Pancreas (tissue), 10 donors: ENCODE measurements at regions not wholly inside any gene's neighbourhood (a gene's known extent, or its start where the extent isn't known, plus 50 kb on each side); places are given as distances from the start of the nearest gene placed in this dataset.

ENCODE experiments used
- ATAC-seq, 4 donors: fragments of 200-7000 bp; cut with Tn5 transposase; one replicate each; pipeline versions ENCODE4 v1.8.0 to v1.9.1; 2020; ENCODE audit warnings: mild to moderate bottlenecking in 4 of 4, moderate library complexity in 4 of 4
- DNase-seq, 6 donors: peaks; one replicate each; pipeline ENCODE4 v3.0.0-alpha.2; 2020
- FAIRE-seq: peaks from 2 replicates; lab custom pipeline; 2012; peaks lifted over from hg19 to GRCh38; lab: Jason Lieb, UNC
- H3K27ac ChIP-seq, 4 donors: fragments of 200-600 bp; sonication (generic); 1 replicate in 3 of 4; 2 replicates in 1 of 4; pipeline versions ENCODE4 v1.5.0 to v1.8.0; 2020
- H3K27me3 ChIP-seq, 4 donors: fragments of 200-600 bp; one replicate each; pipeline ENCODE4 v1.8.0; 2021
- H3K36me3 ChIP-seq, 3 donors: fragments of 200-600 bp; sonication (generic) in 1 of 3; one replicate each; pipeline versions ENCODE4 v1.5.0 to v1.8.0; 2020 to 2021
- H3K4me1 ChIP-seq, 3 donors: fragments of 200-600 bp; one replicate each; pipeline ENCODE4 v1.8.0; 2021
- H3K4me3 ChIP-seq, 4 donors: fragments of 200-600 bp; sonication (generic) in 2 of 4; one replicate each; pipeline versions ENCODE4 v1.5.0 to v1.8.0; 2020 to 2021
- H3K9me3 ChIP-seq, 4 donors: fragments of 200-600 bp; one replicate each; pipeline ENCODE4 v1.8.0; 2021
- CTCF ChIP-seq, 4 donors: fragments of 200-600 bp; sonication (generic) in 3 of 4; IDR thresholded peaks; one replicate each; pipeline versions ENCODE4 v1.5.0 to v1.8.0; 2021; ENCODE audit warnings: antibody characterized with exemption in 4 of 4
- WGBS, 2 donors: extraction: QIAGEN DNeasy Blood & Tissue Kit; methylation state at CpG; one replicate each; pipeline ENCODE4 v1.1.7; 2013; 5-methylcytosine and 5-hydroxymethylcytosine counted together
- intact Hi-C, 3 donors: fragments of 100-400 bp; cut with DNase I; formaldehyde crosslinking; loops; one replicate each; pipeline versions ENCODE4 v1.11.1 to v1.14.2; 2022
- donor health status: healthy with polysubstance abuse.
- donor health status: DM: no; HTN: no; CAD: no; lungs with moderate emphysema.
- donor health status: DM: no; HTN: no; CAD: no.
- donor health status: control.
- donor health status: control.
- donor health status: Bipolar disorder and iron deficiency.
- donor health status: DM: yes; HTN: yes; CAD: no.
- donor health status: DM: no; HTN: no; CAD: no.
- donor health status: DM: no; HTN: no; CAD: no.
- donor health status: DM: yes; HTN: yes; CAD: no.

GRCh38 chrX:1767026-1767425, 152.2 kb downstream of the ASMT start:
- intact Hi-C loops = no loop called here
- H3K27me3 ChIP-seq = no peaks in the 10 kb centered on the region
- DNase-seq (no peak), ATAC-seq (no peak), FAIRE-seq (no peak)
- H3K9me3 ChIP-seq = no peaks in the 10 kb centered on the region
- no peak overlapping the region for H3K27ac ChIP-seq
- no peak overlapping the region for H3K4me3 ChIP-seq
- WGBS, 2 donors = 53 to 58% methylated on average over 10 of the region's 10 CpGs
- no peaks in the 10 kb centered on the region for H3K4me1 ChIP-seq
- no peak for TF ChIP-seq CTCF (IDR thresholded peaks at IDR 0.05)
- no peaks in the 10 kb centered on the region for H3K36me3 ChIP-seq

- no peak for ATAC-seq
- Histone ChIP-seq H3K4me3 (no peak overlapping the region), H3K9me3 (no peaks in the 10 kb centered on the region), H3K36me3 (no peaks in the 10 kb centered on the region), H3K27ac (no peak overlapping the region), H3K4me1 (no peaks in the 10 kb centered on the region), H3K27me3 (no peaks in the 10 kb centered on the region)
- DNase-seq = no peak
- intact Hi-C loops = no loop called here
- FAIRE-seq = no peak
- WGBS, 2 donors = 56 to 66% methylated on average over 4 of the region's 4 CpGs
- no peak for TF ChIP-seq CTCF (IDR thresholded peaks at IDR 0.05)
Observed at GRCh38 chrX:1778817-1779216, 164.0 kb downstream of the ASMT start.

GRCh38 chrX:1779626-1780025, 164.8 kb downstream of the ASMT start:
- Histone ChIP-seq H3K36me3 (no peaks in the 10 kb centered on the region), H3K4me3 (no peak overlapping the region), H3K9me3 (no peaks in the 10 kb centered on the region), H3K27me3 (no peaks in the 10 kb centered on the region), H3K27ac (no peak overlapping the region), H3K4me1 (no peaks in the 10 kb centered on the region)
- intact Hi-C loops = no loop called here
- no peak for TF ChIP-seq CTCF (IDR thresholded peaks at IDR 0.05)
- FAIRE-seq (no peak), ATAC-seq (no peak), DNase-seq (no peak)
- 53 to 73% methylated on average over 6 of the region's 6 CpGs for WGBS, 2 donors

- no peak for TF ChIP-seq CTCF (IDR thresholded peaks at IDR 0.05)
- DNase-seq (no peak), ATAC-seq (no peak), FAIRE-seq (no peak)
- no peaks in the 10 kb centered on the region for H3K36me3 ChIP-seq
- H3K9me3 ChIP-seq = no peaks in the 10 kb centered on the region
- no peak overlapping the region for H3K4me3 ChIP-seq
- 62 to 66% methylated on average over 11 of the region's 11 CpGs for WGBS, 2 donors
- no peaks in the 10 kb centered on the region for H3K4me1 ChIP-seq
- H3K27me3 ChIP-seq = no peaks in the 10 kb centered on the region
- H3K27ac ChIP-seq = no peak overlapping the region
- intact Hi-C loops = no loop called here
Observed at GRCh38 chrX:1781766-1782165, 166.9 kb downstream of the ASMT start.

GRCh38 chrX:1784773-1785172, 169.9 kb downstream of the ASMT start:
- 63 to 83% methylated on average over 3 of the region's 3 CpGs for WGBS, 2 donors
- H3K27me3 ChIP-seq = no peaks in the 10 kb centered on the region
- no peak overlapping the region for H3K27ac ChIP-seq
- no peak overlapping the region for H3K4me3 ChIP-seq
- no peaks in the 10 kb centered on the region for H3K4me1 ChIP-seq
- intact Hi-C loops = no loop called here
- DNase-seq = no peak
- TF ChIP-seq CTCF (IDR thresholded peaks at IDR 0.05) = no peak
- FAIRE-seq = no peak
- no peak for ATAC-seq
- no peaks in the 10 kb centered on the region for H3K9me3 ChIP-seq
- H3K36me3 ChIP-seq = no peaks in the 10 kb centered on the region
